ENCODE measurements at regions not wholly inside any gene's neighbourhood (a gene's known extent, or its start where the extent isn't known, plus 50 kb on each side); places are given as distances from the start of the nearest gene placed in this dataset.

GRCh38 chr2:221817878-221818277, 245.8 kb upstream of the EPHA4 start:
- H3K27me3 ChIP-seq (ENCODE audit: control insufficient read depth in 1 of 2, insufficient read depth in 2 of 2, low read length in 2 of 2), result no peaks in the 10 kb centered on the region
- H3K79me2 ChIP-seq (ENCODE audit: insufficient read depth, low read length), result no peaks in the 10 kb centered on the region
- H2AFZ ChIP-seq (ENCODE audit: low read length), result no peak overlapping the region
- no peak overlapping the region for H3K4me2 ChIP-seq (ENCODE audit: low read depth, low read length)
- in situ Hi-C loops (cut with HindIII; ENCODE audit: extremely low pct_ligation_motif_present, low pct_unique_long_range_greater_than_20kb), result no loop called here
- no peaks in the 10 kb centered on the region for H4K20me1 ChIP-seq (ENCODE audit: insufficient read depth, low read length)
- BruUV-seq (replicated peaks), result no TSS peak
- FAIRE-seq, result no peak
- no peak overlapping the region for H3K4me3 ChIP-seq (replicated peaks in 1 of 3; ENCODE audit: insufficient read depth in 1 of 3, low read depth in 2 of 3, low read length in 3 of 3)
- no peak for TF ChIP-seq MBD4 (IDR thresholded peaks at IDR 0.05; ENCODE audit: borderline replicate concordance, low read length)
- peak; percentile 52; the same call in 1 of the 2 replicates for TF ChIP-seq MAFF (IDR thresholded peaks at IDR 0.05; ENCODE audit: low read depth, low read length)
- TF ChIP-seq FOXO1 (CRISPR knock-in tag; IDR thresholded peaks at IDR 0.05), result no peak
- no peak for TF ChIP-seq REL (CRISPR knock-in tag; conservative IDR thresholded peaks at IDR 0.05)
- TF ChIP-seq ATF4 (CRISPR knock-in tag; IDR thresholded peaks at IDR 0.05), result no peak
- no peak for TF ChIP-seq ATF7-NPFF (CRISPR knock-in tag; IDR thresholded peaks at IDR 0.05; ENCODE audit: low read depth)
- no peak for TF ChIP-seq RARG (CRISPR knock-in tag; IDR thresholded peaks at IDR 0.05; ENCODE audit: low read depth)
- TF ChIP-seq ZBTB38 (CRISPR knock-in tag; IDR thresholded peaks at IDR 0.05), result no peak
- TF ChIP-seq BHLHE40 (IDR thresholded peaks at IDR 0.05; ENCODE audit: low read length), result no peak
- TF ChIP-seq MAFK (conservative IDR thresholded peaks at IDR 0.05 in 1 of 2, IDR thresholded peaks at IDR 0.05 in 1 of 2; ENCODE audit: low read length in 2 of 2), result peak; percentile 51 to 75
- TF ChIP-seq ATF3 (CRISPR knock-in tag; IDR thresholded peaks at IDR 0.05), result no peak
- no peak for TF ChIP-seq ZMAT5 (CRISPR knock-in tag; IDR thresholded peaks at IDR 0.05; ENCODE audit: borderline replicate concordance, low read depth)
- TF ChIP-seq FOXC1 (CRISPR knock-in tag; IDR thresholded peaks at IDR 0.05; ENCODE audit: borderline replicate concordance), result no peak
- no peak for TF ChIP-seq MIER2 (CRISPR knock-in tag; IDR thresholded peaks at IDR 0.05)
- H3K9me3 ChIP-seq (ENCODE audit: low read length), result peaks cover 30% of the 10 kb centered on the region
- H3K36me3 ChIP-seq (replicated peaks in 1 of 2; ENCODE audit: control insufficient read depth in 1 of 2, insufficient read depth in 2 of 2, low read length in 2 of 2), result no peaks in the 10 kb centered on the region
- H3K4me1 ChIP-seq (ENCODE audit: insufficient read depth, low read length), result no peaks in the 10 kb centered on the region
- H3K27ac ChIP-seq (ENCODE audit: extremely low read length, insufficient read depth, low read length), result no peak overlapping the region
- CTCF ChIA-PET (ENCODE audit: low intra/inter-chr PET ratio, low total read pairs), result no interaction called here
- no peak overlapping the region for H3K9ac ChIP-seq (ENCODE audit: insufficient read depth, low read depth, low read length)
- no peak for ATAC-seq
- no peak for DNase-seq (ENCODE audit: low spot score)
- 5% methylated on average over 3 of the region's 3 CpGs for WGBS (ENCODE audit: low lambda C conversion rate)
- POLR2A ChIA-PET, result no interaction called here
- intact Hi-C loops (cut with micrococcal nuclease; ENCODE audit: unreplicated experiment), result no loop called here

Data from HepG2 (cell line).